Testis (tissue), 2 donors: ENCODE measurements at regions not wholly inside any gene's neighbourhood (a gene's known extent, or its start where the extent isn't known, plus 50 kb on each side); places are given as distances from the start of the nearest gene placed in this dataset.
"Not testable (repeated sequence)": the region's sequence is repeated elsewhere in the genome, so short reads cannot be mapped to it uniquely, and the experiment has no call there.

Experiments
- CTCF ChIP-seq, 3 experiments: fragments of 450-650 bp in 2 of 3; fragments of 200-600 bp in 1 of 3; sonication (generic) in 1 of 3; IDR thresholded peaks; one replicate each; pipeline ENCODE4 v1.5.1; 2016 to 2019; ENCODE audit warnings: antibody characterized with exemption in 3 of 3, mild to moderate bottlenecking in 2 of 3, moderate library complexity in 1 of 3
- POLR2A ChIP-seq: fragments of 450-650 bp; IDR thresholded peaks from one replicate; pipeline ENCODE4 v1.6.1; 2017; ENCODE audit warnings: antibody characterized with exemption, mild to moderate bottlenecking, moderate library complexity

- not testable (repeated sequence) for TF ChIP-seq CTCF (IDR thresholded peaks at IDR 0.05); POLR2A
Observed at GRCh38 chr16:34085038-34085437, 625.6 kb downstream of the TP53TG3F start.
